ENCODE measurements at regions not wholly inside any gene's neighbourhood (a gene's known extent, or its start where the extent isn't known, plus 50 kb on each side); places are given as distances from the start of the nearest gene placed in this dataset.
"Not testable (repeated sequence)": the region's sequence is repeated elsewhere in the genome, so short reads cannot be mapped to it uniquely, and the experiment has no call there.

DNA sequence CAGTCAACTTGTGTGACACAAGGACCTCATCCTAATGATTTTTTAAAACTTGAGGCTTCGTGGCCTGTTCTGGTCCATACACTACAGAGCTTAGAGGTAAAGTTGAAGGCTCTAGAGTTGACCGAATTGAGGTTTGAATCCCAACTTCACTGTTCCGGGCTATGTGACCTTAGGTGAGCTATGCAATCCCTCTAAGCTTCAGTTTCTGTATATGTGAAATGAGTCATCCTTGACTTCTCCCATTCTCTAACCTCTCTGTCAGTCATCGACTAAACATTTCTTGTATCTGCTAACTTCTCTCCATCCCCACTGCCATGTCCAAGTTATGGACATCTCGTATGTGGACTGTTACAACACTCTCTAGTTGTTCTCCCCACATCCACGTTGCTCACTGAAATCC is 178.2 kb upstream of the TMEM45B start:
- DNase-seq (ENCODE audit: low read depth, low spot score) = no peak

DNA sequence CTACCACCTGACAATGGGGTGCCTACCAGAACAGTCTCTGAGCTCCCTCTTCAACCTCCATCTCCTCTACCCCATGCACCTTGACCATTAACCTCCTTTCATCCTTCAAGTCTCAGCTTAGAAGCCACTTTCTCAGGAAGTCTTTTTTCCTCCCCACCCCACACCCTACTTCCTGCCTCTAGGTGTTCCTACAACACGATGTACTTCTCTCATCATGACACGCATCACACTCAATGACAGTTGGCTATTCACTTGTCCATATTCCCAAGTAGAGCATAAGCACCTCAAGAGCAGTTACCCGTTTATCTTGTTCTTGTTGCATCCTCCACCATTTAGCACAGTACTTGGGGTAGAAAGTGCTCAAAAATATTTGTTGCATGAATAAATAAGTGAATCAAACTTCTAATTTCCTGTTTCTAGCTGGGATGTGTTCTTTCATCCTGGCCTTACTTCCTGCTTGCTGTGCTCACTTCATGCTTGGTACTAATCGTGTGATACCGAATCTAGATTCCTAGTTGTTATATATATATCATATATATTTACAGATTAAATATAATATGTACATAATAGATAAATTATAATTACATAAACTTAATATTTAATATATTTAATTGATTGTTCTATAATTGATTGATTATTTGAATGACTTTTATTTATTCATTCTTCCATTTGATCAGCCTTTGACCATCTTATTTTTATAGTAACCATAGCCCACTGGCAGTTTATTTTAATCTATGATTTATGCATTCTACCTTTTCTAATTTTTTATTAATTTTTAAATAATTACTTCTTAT is 177.5 kb upstream of the TMEM45B start:
- DNase-seq (ENCODE audit: low read depth, low spot score) = no peak

DNA sequence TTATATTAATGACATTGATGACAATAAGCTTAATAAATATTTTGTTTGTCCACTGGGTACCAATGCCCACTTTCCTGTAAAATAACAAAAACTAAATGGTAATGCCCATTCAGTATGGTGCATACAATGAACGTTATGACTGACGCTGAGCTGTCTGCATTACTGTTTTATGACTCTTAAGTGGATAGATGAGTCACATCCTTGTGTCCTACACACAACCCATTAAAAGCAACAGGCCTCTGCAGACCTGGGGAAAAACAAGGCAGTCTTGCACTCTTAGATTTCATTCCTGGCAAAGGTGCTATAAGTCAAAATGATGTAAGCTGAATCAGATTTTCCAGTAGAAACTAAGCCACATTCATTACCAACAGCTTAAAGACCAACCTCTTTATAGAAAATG is 176.3 kb upstream of the TMEM45B start:
- DNase-seq (ENCODE audit: low read depth, low spot score) = no peak

DNA sequence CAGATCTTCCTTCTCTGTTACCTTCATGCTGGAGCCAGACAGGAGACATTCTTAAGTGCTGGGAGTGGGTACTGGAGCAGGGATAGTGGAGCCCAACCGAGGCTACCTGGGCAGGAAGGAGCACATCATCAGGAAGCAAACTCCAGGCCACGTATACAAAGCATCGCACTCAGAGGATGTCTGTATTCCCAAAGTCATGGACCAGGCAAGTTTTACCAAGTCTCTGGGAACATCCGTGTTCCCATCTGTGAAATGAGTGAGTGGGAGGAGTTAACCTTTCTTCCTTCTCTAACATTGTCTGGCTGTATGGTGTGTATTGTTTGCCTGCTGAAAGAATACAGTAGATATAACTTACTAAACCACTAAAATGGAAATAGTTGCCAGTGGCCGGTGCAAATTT is 175.0 kb upstream of the TMEM45B start:
- no peak for DNase-seq (ENCODE audit: low read depth, low spot score)

DNA sequence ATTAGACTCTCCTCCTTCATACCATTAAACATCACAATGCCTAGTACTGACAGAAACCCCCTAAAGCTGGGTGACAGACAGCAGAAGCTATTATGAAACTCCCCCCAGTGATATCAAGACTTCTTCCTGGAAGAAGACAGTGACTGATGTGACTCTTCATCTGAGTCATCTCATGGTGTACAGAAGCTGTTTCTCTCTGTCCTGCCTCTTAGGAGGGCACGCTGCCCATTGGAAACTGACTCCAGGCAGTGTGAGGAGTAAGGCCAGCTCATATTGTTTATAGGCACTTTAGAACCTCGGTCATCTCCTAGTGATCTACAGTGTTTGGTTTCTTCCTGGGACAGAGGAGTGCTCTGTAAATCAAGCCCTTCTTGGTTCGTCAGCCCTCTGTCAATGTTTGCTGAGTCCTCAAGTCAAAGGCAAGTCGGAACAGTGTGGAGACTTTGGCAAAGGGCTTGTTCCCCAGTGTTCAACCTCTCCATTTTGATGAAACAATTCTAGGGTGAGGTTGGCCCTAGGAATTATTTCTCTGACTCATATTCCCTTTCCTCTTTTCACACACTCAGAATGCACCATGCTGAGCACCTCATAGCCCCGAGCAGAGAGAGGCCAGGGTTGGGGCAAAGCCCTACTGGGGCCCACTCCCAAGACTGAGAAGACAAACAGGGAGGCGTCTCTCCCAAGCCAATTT is 172.5 kb upstream of the TMEM45B start:
- DNase-seq (ENCODE audit: low read depth, low spot score) = no peak

DNA sequence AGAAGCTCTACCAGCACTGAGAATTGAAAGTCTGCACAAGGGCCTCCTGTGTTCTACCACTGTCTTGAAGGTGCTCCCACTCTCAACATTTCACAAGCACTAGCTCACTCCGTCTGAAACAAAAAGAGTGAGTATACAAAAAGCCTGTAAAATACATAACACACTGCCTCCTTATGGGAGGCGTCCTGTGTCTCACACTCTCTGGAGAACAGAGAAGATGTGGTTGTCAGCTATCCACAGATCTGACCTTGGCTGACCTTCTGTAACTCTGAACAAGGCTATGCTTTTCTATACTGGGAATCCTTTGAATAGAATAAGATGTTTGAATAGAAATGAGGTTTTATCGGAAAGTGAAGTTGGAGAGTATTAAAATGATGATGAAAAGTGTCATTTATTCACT is 171.3 kb upstream of the TMEM45B start:
- no peak for DNase-seq (ENCODE audit: low read depth, low spot score)

DNA sequence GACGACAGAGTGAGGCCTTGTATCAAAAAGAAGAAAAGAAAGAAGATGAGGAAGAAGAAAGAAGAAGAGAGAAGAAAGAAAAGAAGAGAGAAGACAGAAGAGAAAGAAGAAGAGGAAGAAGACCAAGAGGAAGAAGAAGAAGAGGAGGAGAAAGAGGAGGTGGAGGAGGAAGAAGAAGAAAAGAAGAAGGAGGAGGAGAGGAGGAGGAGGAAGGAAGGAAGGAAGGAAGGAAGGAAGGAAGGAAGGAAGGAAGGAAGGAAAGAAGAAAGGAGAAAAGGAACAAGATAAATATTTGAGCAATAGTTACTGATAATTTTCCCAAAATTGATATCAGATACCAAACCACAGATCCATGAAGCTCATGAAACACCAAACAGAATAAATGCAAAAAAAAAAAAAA is 169.7 kb upstream of the TMEM45B start:
- DNase-seq (ENCODE audit: low read depth, low spot score) = no peak

DNA sequence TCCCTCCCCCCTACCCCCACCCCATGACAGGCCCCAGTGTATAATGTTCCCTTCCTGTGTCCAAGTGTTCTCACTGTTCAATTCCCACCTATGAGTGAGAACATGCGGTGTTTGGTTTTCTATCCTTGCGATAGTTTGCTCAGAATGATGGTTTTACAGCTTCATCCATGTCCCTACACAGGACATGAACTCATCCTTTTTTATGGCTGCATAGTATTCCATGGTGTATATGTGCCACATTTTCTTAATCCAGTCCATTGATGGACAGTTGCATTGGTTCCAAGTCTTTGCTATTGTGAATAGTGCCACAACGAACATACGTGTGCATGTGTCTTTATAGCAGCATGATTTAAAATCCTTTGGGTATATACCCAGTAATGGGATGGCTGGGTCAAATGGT is 165.6 kb upstream of the TMEM45B start:
- DNase-seq (ENCODE audit: low read depth, low spot score) = not testable (repeated sequence)

DNA sequence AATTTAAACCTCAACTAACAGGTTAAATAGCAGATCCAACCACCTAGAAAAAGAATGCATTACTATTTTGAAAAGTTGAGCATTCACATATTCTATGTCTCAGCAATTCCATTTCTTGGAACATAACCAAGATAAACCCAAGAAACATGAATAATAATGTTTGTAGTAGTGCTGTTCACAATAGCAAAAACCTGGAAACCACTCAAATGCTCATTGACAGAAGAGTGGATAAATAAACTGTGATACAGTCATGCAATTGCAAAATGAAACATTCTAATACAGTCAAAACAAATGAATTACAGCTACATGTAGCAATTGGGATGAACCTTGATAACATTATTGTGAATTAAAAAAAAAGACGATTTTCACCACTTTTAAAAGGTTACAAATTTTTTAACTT is 162.8 kb upstream of the TMEM45B start:
- no peak for DNase-seq (ENCODE audit: low read depth, low spot score)

DNA sequence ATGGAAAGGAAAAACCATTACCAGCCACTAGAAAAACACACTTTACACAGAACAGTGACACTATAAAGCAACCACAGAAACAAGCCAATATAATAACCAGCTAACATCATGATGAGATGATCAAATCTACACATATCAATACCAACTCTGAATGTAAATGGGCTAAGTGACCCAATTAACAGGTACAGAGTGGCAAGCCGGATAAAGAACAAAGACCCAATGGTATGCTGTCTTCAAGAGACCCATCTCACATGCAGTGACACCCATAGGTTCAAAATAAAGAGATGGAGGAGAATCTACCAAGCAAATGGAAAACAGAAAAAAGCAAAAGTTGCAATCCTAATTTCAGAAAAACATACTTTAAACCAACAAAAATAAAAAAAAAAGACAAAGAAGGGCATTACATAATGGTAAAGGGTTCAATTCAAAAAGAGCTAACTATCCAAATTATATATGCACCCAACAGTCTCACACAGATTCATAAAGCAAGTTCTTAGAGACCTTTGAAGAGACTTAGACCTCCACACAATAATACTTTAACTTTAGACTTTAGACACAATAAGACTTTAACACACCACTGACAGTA is 160.3 kb upstream of the TMEM45B start:
- no peak for DNase-seq (ENCODE audit: low read depth, low spot score)

DNA sequence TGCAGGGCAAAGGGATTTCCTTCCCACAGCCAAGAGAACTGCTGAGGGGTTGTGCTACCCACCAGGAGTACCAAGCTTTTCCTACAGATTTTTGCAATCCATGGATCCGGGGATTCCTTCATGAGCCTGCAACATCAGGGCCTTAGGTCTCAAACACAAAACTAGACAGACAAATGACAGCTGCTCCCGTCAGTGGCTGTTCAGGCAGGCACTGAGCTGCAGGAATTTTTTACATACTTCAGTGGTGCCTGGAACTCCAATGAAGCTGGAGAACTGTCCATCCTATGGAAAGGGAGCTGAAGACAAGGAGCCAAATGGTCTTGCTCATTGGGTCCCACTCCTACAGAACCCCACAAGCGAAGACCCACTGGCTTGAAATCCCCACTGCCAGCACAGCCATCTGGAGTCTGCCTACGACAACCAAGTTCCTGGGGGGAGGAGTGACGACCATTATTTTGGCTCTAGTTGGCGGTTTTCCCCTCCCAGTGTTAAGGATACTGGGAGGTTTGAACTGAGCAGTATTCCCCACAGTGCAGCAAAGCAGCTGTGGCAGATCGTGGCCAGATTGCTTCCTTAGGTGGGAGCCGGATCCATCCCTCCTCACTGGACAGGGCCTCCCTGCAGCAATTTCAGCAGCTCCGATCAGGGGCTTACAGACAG is 157.7 kb upstream of the TMEM45B start:
- no peak for DNase-seq (ENCODE audit: low read depth, low spot score)

DNA sequence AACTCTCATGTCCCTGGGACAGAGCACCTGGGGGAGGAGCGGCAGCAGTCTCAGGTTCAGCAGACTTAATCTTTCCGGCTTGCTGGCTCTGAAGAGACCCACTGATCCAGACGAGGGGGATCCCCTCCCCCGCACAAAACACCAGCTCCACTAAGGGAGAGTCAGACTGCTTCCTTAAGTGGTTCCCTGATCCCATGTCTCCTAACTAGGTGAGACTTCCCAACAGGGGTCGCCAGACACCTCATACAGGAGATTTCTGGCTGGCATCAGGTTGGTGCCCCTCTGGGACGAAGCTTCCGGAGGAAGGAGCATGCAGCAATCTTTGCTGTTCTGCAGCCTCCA is 157.2 kb upstream of the TMEM45B start:
- DNase-seq (ENCODE audit: low read depth, low spot score) = no peak

DNA sequence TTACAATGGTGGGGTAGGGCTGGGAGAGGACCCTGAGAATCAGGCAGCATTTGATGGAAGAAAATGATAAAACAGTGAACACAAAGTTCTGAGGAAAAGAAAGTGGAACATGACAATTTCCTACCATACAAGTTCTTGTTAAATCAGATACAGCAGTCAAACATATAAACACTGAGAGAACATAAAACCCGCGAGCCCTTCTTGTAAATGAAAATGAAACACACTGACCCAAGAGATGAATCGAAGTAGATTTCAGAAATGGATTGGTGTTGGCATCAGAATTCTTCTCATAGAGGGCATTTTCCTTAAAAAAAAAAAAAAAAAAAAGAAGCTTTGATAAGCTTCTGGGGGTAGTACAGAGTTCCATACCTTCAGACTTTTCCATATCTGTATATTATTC is 134.7 kb upstream of the TMEM45B start:
- no peak for DNase-seq (ENCODE audit: low read depth, low spot score)

DNA sequence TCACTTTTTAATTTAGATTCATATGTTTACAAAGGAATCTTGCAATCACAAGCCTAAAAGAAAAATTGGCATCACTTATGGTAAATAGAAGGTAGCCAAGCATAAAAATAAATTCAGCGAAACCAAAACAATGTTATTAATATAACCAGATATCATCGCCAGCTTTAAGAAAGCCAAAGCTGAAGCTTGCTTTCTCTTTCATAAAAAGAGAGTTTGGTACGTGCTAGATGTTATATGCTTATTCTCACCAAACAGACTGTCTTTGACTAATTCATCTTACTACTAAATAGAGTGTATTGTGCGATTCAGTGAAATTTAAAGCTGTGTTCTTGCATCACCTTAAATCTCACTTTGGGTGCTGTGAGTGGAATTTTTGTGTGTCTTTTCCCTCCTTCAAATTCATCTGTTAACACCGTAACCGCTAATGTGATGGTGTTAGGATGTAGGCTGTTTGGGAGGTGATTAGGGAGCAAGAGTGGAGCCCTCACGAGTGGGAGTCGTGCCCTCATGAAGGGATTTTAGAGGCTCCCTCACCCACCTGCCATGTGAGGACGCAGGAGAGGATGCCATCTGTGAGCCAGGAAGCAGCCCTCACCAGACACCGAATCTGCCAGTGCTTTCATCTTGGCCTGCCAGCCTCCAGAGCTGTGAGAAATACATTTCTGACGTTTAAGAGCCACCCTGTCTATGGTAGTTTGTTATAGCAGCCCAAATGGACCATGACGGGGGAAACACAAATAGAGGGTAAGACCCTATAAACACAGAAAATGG is 134.1 kb upstream of the TMEM45B start:
- no peak for DNase-seq (ENCODE audit: low read depth, low spot score)

DNA sequence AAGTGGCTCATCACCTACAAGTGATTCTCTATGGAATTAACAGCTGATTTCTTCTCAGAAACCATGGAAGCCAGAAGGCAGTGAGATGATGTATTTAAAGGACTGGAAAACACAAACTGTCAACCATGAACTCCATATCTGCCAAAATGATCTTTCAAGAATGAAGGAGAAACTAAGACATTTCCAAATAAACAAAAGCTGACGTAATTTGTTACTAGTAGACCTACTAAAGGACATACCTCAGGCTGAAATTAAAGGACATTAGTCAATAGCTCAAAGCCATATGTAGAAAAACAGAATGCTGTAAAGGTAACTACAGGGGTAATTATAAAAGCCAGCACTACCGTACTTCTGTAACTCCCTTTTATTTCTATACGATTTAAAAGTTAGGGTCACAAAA is 129.4 kb upstream of the TMEM45B start:
- DNase-seq (ENCODE audit: low read depth, low spot score) = no peak

DNA sequence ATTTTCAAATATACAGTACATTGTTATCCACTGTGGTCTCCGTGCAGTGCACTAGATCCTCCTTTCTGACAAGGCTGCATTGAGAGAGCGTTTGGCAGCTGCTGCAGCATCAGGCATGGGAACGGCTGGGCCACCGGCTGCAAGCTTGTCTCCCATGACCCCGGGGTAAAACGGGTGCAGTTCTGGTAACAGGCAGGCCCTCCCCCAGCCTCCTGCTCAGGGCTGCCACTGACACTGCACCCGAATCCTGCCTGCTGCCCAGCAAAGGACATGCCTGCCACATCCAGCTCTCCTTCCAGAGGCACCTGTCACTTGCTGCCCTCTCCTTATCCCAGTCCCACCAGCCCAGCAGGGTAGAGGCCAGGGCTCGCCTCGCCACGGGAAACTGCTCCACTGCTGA is 124.5 kb upstream of the TMEM45B start:
- DNase-seq (ENCODE audit: low read depth, low spot score) = no peak

DNA sequence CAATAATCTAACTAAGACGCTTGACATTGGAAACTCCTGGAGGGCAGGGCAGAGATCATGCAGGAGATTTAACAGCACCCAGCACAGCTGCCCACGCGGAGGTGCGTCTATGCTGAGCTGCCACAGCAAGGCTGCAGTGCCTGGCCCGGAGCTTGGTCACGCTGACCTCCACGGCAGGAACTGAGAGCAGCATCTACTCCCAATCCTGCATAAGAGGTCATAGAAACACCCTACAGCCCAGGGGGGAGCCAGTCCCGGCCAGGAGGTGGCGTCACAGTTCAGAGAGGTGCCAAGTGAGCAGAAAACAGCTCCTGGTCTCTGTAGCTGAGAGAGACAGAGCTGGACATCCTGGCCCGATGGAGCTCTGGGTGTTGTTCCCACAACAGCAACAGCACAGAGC is 121.1 kb upstream of the TMEM45B start:
- no peak for DNase-seq (ENCODE audit: low read depth, low spot score)

DNA sequence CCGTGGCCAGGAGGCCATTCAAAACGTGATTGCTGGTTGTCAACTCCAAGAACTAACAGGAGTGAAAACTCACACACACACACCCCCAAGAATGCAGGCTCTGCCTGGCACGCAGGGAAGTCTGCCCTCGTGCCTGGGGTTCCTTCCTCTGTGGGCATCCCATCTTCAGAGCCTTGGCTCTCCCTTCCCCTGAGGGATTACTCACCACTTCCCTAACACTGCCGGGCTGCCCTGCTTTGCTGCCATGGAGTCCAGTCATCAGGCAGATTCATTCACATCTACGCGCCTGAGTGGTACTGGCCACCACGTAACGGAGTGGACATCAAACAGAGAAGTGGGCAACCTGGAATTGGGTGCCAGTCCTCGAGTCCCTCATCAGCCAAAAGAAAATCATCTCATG is 120.7 kb upstream of the TMEM45B start:
- DNase-seq (ENCODE audit: low read depth, low spot score) = no peak

DNA sequence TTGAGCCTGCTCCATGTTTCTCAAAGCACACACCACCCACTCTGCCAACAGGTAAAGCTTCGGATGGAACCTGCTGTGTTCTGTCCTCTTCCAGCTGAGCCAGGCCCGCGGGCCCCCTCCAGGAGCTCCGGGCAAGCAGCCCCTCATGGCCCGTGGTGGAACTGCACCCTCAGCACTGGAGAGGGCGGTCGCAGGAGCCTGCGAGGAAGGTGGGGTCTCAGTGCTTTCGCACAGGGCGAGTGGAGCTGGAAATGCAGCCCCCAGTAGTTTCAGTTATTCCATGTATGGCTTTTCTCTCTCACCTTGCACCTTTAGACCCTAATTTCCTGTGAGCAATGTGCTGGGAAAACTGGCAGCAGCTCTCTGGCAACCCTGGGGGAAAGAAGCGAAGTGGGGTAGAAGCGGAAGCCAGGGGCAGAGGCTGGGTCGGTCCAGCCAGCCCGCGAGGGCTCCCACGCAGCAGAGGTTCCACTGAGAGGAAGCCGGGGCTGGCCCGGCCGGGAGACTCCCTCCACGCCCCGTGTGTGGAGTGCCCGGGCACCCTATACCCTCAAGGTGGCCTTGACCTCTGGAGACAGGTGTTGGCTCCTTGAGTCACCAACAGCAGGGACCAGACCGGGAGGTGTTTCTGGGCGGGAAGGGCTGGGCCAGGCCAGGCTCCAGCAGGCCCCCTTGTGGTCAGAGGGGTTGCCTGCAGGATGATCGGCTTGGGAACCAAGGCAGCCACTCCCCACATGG is 119.9 kb upstream of the TMEM45B start:
- DNase-seq (ENCODE audit: low read depth, low spot score) = peak; percentile 26

DNA sequence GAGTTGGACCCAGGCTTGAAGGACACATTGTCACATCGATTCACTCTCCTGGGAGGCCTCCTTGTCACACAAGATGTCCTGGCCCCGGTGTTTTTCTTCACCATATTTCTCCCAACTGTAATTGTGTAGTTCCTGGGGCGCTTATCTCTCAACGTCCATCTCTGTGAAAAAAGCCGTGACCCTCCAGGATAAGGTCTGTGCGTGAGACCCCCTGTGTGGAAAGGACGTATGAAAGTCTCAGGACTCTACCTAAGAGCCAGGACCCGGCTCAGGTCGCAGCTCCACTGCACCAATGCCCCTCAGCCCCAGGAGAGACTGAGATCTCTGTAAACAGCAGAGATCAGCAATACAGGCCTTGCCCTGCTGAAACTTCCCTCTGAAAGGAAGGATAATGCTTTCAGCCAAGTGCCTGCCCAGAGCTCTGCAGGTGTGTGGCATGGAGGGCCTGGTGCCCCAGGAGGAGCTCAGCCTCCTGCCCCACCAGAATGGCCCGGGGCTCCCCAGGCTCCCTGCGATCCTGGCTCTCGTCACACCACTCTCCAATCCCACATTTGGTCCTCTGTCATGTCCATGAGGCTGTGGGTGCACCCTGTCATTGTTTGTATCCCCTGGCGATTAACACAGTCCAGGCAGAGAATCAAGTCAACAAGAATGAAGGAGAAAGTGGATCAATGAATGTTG is 119.2 kb upstream of the TMEM45B start:
- no peak for DNase-seq (ENCODE audit: low read depth, low spot score)

DNA sequence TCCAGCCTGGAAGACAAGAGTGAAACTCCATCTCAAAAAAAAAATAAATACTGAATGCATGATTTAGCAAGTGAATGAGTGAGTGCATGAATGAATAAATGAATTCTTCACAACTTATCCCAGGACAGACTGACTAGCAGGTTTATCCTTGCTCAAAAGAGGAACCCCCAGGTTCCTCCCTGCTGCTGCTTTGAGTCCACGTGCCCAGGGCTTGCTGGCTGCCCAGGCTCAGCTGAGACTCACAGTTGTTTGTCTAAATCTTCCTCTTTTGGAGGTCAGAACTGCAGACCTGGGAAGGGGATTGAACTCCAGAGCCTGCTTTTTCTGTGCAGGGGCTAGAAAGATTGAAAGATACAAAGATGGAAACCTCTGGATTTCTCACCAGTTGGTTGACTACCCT is 117.4 kb upstream of the TMEM45B start:
- no peak for DNase-seq (ENCODE audit: low read depth, low spot score)
